Activated CD4-positive, alpha-beta T cell treated with anti-CD3 and anti-CD28 coated beads, Interleukin-2, amount 10 ng/mL, durations not matched to agents 24 days and 14 days (primary cell): ENCODE measurements at regions not wholly inside any gene's neighbourhood (a gene's known extent, or its start where the extent isn't known, plus 50 kb on each side); places are given as distances from the start of the nearest gene placed in this dataset.
A peak's percentile ranks its signal among the peaks of the same experiment; 100 is the strongest.

Experiments used
- DNase-seq: peaks from one replicate; pipeline ENCODE4 v3.0.0; 2022
- H3K27ac Mint-ChIP-seq: one replicate; pipeline ENCODE4 v1.8.0; 2022; ENCODE audit warnings: mild to moderate bottlenecking, mixed read lengths
- H3K27me3 Mint-ChIP-seq: one replicate; pipeline ENCODE4 v1.8.0; 2022; ENCODE audit warnings: mixed read lengths
- H3K36me3 Mint-ChIP-seq: one replicate; pipeline ENCODE4 v1.8.0; 2022; ENCODE audit warnings: low read depth, mild to moderate bottlenecking, mixed read lengths
- H3K4me1 Mint-ChIP-seq: one replicate; pipeline ENCODE4 v1.8.0; 2021; ENCODE audit warnings: mixed read lengths
- H3K4me3 Mint-ChIP-seq: one replicate; pipeline ENCODE4 v1.8.0; 2022; ENCODE audit warnings: mild to moderate bottlenecking, moderate library complexity, mixed read lengths
- H3K9me3 Mint-ChIP-seq: one replicate; pipeline ENCODE4 v1.8.0; 2021; ENCODE audit warnings: mixed read lengths
- intact Hi-C: fragments of 100-400 bp; cut with micrococcal nuclease; formaldehyde crosslinking; loops from one replicate; pipeline ENCODE4 v1.15.1; 2023

- Mint-ChIP-seq H3K27ac (peak overlapping the region; percentile 61), H3K9me3 (peaks cover 12% of the 10 kb centered on the region), H3K4me1 (peaks cover 4% of the 10 kb centered on the region), H3K36me3 (no peaks in the 10 kb centered on the region), H3K4me3 (no peak overlapping the region), H3K27me3 (no peaks in the 10 kb centered on the region)
- intact Hi-C loops = no loop called here
- DNase-seq = no peak
These were observed 561.0 kb downstream of the SOX6 start for GRCh38 chr11:15795378-15795777.

GRCh38 chr11:15800111-15800800 lies 556.1 kb downstream of the SOX6 start:
- Mint-ChIP-seq H3K4me3 (no peak overlapping the region), H3K4me1 (peaks cover 4% of the 10 kb centered on the region), H3K36me3 (no peaks in the 10 kb centered on the region), H3K9me3 (peaks cover 6% of the 10 kb centered on the region), H3K27ac (peak overlapping the region; percentile 68), H3K27me3 (no peaks in the 10 kb centered on the region)
- no peak for DNase-seq
- intact Hi-C loops = no loop called here

DNA sequence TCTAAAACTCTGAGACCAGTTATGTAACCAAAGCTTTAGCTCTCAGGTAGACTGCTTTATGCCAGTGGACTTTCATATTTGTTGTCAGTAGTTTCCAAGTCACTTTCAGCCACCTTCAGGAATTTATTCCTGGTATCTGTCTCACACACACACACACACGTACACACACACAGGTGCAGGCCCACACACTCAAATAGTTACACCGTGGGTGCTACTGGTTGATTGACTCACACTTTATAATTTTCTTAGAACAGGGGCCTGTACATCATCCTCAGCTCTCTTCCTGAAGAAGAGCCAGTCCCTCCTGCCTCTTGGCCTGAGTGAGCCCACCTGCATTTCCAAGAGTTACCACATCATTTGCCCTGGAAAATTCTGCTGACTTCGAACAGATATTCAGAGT lies 555.2 kb downstream of the SOX6 start:
- Mint-ChIP-seq H3K27ac (peak overlapping the region; percentile 68), H3K4me3 (no peak overlapping the region), H3K4me1 (peaks cover 4% of the 10 kb centered on the region), H3K36me3 (no peaks in the 10 kb centered on the region), H3K9me3 (peaks cover 6% of the 10 kb centered on the region), H3K27me3 (no peaks in the 10 kb centered on the region)
- intact Hi-C loops = loop anchor here (1.0 kb wide), 1 partner anchor 15 kb away; no protein-coding TSS in a partner anchor
- DNase-seq = no peak

- H3K4me3 Mint-ChIP-seq = no peak overlapping the region
- peak overlapping the region; percentile 68 for H3K27ac Mint-ChIP-seq
- peaks cover 6% of the 10 kb centered on the region for H3K9me3 Mint-ChIP-seq
- H3K27me3 Mint-ChIP-seq = no peaks in the 10 kb centered on the region
- no peaks in the 10 kb centered on the region for H3K36me3 Mint-ChIP-seq
- intact Hi-C loops = loop anchor here (1.0 kb wide), 1 partner anchor 15 kb away; no protein-coding TSS in a partner anchor
- peaks cover 4% of the 10 kb centered on the region for H3K4me1 Mint-ChIP-seq
- DNase-seq = no peak
These were observed 554.7 kb downstream of the SOX6 start for GRCh38 chr11:15801616-15802015.

DNA sequence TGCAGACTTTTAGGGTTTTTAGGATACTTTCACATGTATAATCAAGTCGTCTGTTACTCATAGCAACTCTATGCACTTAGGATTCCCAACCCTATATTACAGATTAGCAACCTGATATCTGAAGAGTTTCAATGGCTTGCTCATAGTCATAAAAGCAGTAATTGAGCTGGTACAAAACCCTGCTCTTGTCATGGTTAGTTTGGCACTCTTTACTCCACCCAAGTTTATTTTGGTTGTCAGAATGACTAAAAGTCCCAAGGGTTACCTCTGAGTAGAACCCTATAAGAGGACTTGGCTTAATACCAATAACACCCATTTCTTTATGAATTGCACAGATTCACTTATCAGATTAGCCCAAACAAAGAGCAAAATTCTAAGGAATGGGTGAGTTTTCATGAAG lies 550.6 kb downstream of the SOX6 start:
- Mint-ChIP-seq H3K9me3 (peaks cover 3% of the 10 kb centered on the region), H3K4me1 (no peaks in the 10 kb centered on the region), H3K27ac (no peak overlapping the region), H3K4me3 (no peak overlapping the region), H3K36me3 (no peaks in the 10 kb centered on the region), H3K27me3 (no peaks in the 10 kb centered on the region)
- no peak for DNase-seq
- intact Hi-C loops = no loop called here

DNA sequence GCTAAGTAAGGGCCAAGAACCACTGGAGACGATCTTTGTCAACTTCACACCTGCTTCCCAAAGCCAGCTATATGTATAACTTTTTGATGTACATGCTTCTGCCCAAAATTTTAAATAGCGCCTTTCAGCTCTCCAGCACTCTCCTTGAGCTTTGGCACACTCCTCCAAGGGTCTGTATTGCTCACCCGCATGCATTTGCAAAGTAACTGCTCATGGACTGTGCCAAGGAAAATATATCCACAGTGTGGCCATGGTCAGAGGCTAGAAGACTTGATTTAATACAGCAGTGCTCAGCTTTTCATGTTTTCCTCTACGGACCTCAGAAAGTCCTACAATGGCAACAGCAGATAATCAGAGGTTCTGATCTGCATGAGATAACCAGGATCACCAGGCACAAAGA lies 550.1 kb downstream of the SOX6 start:
- H3K4me1 Mint-ChIP-seq = no peaks in the 10 kb centered on the region
- H3K27me3 Mint-ChIP-seq = no peaks in the 10 kb centered on the region
- intact Hi-C loops = no loop called here
- H3K27ac Mint-ChIP-seq = no peak overlapping the region
- no peak overlapping the region for H3K4me3 Mint-ChIP-seq
- H3K36me3 Mint-ChIP-seq = no peaks in the 10 kb centered on the region
- peak; percentile 40 for DNase-seq
- H3K9me3 Mint-ChIP-seq = peaks cover 3% of the 10 kb centered on the region

- DNase-seq = peak; percentile 17
- Mint-ChIP-seq H3K4me1 (no peaks in the 10 kb centered on the region), H3K27ac (no peak overlapping the region), H3K27me3 (no peaks in the 10 kb centered on the region), H3K9me3 (peaks cover 3% of the 10 kb centered on the region), H3K36me3 (no peaks in the 10 kb centered on the region), H3K4me3 (no peak overlapping the region)
- intact Hi-C loops = no loop called here
These were observed 548.5 kb downstream of the SOX6 start for GRCh38 chr11:15807827-15808226.

DNA sequence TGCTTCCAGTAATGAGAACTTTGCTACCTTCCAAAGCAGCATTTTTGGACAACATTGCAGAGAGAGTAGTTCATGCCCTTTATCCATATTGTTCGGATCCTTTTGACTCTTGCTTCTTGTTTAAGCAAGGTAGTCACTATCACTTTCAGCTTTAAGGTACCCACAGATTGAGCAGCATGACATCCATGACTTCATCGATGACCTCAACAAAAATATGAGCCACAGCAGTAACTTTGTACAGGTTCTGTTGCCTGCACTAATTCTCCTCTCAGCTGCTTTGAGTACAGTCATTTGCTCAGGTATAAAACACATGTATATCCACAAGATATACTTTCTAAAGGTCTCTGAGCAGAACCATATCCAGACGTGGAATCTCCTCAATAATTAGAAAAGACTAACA lies 546.3 kb downstream of the SOX6 start:
- Mint-ChIP-seq H3K4me1 (no peaks in the 10 kb centered on the region), H3K36me3 (no peaks in the 10 kb centered on the region), H3K27ac (no peak overlapping the region), H3K4me3 (no peak overlapping the region), H3K27me3 (no peaks in the 10 kb centered on the region), H3K9me3 (no peaks in the 10 kb centered on the region)
- intact Hi-C loops = loop anchor here (2.0 kb wide), 1 partner anchor 39 kb away; no protein-coding TSS in a partner anchor
- no peak for DNase-seq

DNA sequence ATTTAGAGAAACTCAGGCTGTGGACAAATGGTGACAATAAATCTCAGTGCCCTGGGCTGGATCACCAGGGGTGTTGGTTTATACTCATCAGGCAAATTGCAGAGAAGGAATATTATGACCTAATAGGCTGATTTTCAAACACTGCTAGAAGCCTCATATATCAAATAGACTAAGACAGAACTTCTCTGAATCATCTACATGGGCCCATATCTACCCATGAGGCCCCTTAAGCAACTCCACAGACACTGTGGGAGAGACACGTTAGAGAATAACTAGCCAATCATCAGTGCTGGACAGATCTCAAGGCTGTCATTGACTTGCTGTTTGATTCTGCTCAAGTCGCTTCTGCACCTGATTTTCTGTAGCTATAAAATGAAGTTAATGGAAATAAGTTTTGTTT lies 545.8 kb downstream of the SOX6 start:
- intact Hi-C loops = loop anchor here (2.0 kb wide), 1 partner anchor 40 kb away; no protein-coding TSS in a partner anchor
- no peaks in the 10 kb centered on the region for H3K27me3 Mint-ChIP-seq
- DNase-seq = no peak
- H3K4me3 Mint-ChIP-seq = no peak overlapping the region
- H3K4me1 Mint-ChIP-seq = no peaks in the 10 kb centered on the region
- no peak overlapping the region for H3K27ac Mint-ChIP-seq
- H3K9me3 Mint-ChIP-seq = no peaks in the 10 kb centered on the region
- H3K36me3 Mint-ChIP-seq = no peaks in the 10 kb centered on the region

DNA sequence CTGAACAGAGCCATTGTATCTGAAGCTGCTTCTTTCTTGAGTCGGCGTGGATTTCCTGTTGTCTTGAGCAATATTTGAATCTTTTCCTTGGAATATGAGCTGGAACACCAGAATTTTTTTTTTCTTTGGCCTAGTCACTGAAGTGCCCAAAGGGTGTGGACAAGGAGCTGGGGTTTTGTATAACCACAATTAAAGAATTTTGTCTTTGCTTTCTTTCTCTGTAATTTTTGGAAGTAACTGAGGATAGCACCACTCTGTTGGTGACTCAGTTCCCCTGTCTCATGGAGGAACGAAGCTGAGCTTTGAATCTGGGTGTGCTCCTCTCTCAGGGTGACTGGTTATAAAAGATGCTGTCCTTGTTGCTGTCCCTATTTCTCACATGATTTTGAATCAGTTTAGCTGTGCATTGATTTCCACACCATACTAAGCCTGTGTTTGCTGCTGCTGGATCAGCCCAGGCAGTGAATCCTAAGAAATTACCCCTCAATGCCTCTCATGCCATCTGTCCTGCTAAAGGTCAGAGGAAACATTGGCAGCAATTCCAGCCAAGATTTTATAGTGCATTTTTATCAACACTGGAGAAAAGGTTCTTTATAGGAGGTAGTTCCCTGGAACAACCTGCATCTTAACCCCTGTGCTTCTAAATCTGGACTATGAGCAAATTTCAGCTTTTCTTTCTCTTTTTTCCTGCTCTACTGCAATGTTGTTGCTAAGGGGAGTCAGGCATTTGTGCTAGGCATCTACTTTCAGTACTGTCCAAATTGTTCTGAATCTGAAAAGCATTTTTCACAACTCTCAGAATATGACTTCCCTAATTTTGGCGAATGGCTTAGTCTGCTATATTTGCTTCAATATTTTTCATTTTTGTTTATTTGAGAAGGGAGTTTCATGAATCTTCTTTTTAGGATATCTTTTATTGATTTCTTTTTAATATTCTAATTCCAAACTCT lies 540.8 kb downstream of the SOX6 start:
- Mint-ChIP-seq H3K27ac (peak overlapping the region; percentile 32), H3K4me3 (no peak overlapping the region)
- DNase-seq = no peak

DNA sequence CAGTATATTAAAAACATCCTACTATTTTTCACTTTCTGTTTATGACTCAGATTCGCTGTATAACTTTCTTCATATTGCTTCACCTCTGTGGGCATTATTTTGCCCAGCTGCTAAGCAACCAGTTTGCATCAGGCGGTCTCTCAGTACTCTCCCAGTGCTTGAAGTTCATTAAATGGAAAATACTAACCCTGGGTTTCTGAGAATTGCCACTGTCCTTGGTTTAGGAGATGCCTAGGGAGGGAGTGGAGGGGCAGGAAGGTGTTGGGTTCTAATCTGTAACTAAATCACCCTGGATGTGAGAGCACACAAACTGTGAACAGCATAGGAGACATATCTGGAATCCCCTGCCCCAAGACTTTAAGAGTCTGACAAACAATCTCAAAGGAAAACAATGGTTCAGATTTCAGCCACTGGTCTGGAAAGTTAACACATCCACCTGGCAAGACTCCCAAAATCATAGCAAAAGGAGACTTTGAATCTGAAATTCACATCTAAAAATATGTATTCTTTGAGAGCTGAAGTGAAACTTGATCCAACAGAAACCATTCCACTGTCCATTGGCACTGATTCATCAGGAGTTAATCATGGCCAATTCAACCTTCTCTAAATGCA lies 540.0 kb downstream of the SOX6 start:
- H3K4me3 Mint-ChIP-seq = no peak overlapping the region
- H3K4me1 Mint-ChIP-seq = peaks cover 5% of the 10 kb centered on the region
- H3K9me3 Mint-ChIP-seq = peaks cover 3% of the 10 kb centered on the region
- H3K36me3 Mint-ChIP-seq = no peaks in the 10 kb centered on the region
- no peak for DNase-seq
- intact Hi-C loops = loop anchor here (1.0 to 5.0 kb wide), 2 partner anchors 15 to 164 kb away; no protein-coding TSS in a partner anchor
- no peaks in the 10 kb centered on the region for H3K27me3 Mint-ChIP-seq
- H3K27ac Mint-ChIP-seq = peak overlapping the region; percentile 86

More for the DNA sequence above, 540.8 kb downstream of the SOX6 start:
- no peaks in the 10 kb centered on the region for H3K27me3 Mint-ChIP-seq
- H3K9me3 Mint-ChIP-seq = peaks cover 3% of the 10 kb centered on the region
- no peaks in the 10 kb centered on the region for H3K36me3 Mint-ChIP-seq
- intact Hi-C loops = loop anchor here (1.0 to 5.0 kb wide), 2 partner anchors 14 to 163 kb away; no protein-coding TSS in a partner anchor
- peaks cover 5% of the 10 kb centered on the region for H3K4me1 Mint-ChIP-seq

DNA sequence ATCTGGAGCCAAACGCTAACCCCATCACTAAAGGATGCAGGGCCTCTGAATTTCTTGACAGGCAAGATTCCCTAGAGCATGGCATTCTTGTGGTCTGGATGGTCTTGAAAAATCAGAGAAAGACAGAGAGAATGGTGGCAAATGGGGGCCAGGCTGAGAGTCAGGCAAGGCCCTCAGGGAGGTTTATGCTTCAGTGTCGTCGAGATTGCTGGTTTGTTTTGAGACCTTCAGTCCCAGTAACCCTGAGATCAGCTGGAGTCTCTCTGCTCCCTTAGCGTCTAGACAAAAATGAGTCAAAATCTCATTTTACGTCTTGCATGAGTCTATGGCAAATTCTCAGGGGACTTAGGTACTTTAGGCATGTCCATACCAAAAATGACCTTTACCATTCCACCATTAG lies 539.3 kb downstream of the SOX6 start:
- Mint-ChIP-seq H3K27me3 (no peaks in the 10 kb centered on the region), H3K4me3 (no peak overlapping the region), H3K9me3 (peaks cover 3% of the 10 kb centered on the region), H3K36me3 (no peaks in the 10 kb centered on the region), H3K27ac (peak overlapping the region; percentile 86), H3K4me1 (peaks cover 5% of the 10 kb centered on the region)
- intact Hi-C loops = loop anchor here (5.0 kb wide), 1 partner anchor 165 kb away; no protein-coding TSS in a partner anchor
- DNase-seq = no peak

GRCh38 chr11:15818132-15818842 lies 538.1 kb downstream of the SOX6 start:
- Mint-ChIP-seq H3K27me3 (no peaks in the 10 kb centered on the region), H3K4me3 (no peak overlapping the region), H3K36me3 (no peaks in the 10 kb centered on the region), H3K9me3 (peaks cover 3% of the 10 kb centered on the region), H3K4me1 (peaks cover 5% of the 10 kb centered on the region), H3K27ac (peak overlapping the region; percentile 86)
- intact Hi-C loops = loop anchor here (5.0 kb wide), 1 partner anchor 166 kb away; no protein-coding TSS in a partner anchor
- DNase-seq = no peak
